ENCODE measurements at regions not wholly inside any gene's neighbourhood (a gene's known extent, or its start where the extent isn't known, plus 50 kb on each side); places are given as distances from the start of the nearest gene placed in this dataset.

GRCh38 chr18:7438646-7439045 is 128.5 kb upstream of the PTPRM start:
- H3K4me3 ChIP-seq (ENCODE audit: low read depth in 2 of 2, low read length in 2 of 2): no peak overlapping the region
- no peaks in the 10 kb centered on the region for H3K9me3 ChIP-seq (ENCODE audit: control insufficient read depth, insufficient read depth, low read depth, low read length)
- intact Hi-C loops (cut with micrococcal nuclease; ENCODE audit: unreplicated experiment): no loop called here
- no peak for TF ChIP-seq TCF7L2 (IDR thresholded peaks at IDR 0.05; ENCODE audit: low read depth, low read length)
- no peak for TF ChIP-seq SIN3A (IDR thresholded peaks at IDR 0.05; ENCODE audit: borderline replicate concordance, insufficient read depth, low read depth, low read length)
- no peak for TF ChIP-seq CTCF (IDR thresholded peaks at IDR 0.05)
- TF ChIP-seq REST (IDR thresholded peaks at IDR 0.05; ENCODE audit: insufficient read depth in 1 of 2, low read depth in 2 of 2, low read length in 1 of 2): no peak
- no peak for TF ChIP-seq POLR2AphosphoS5 (IDR thresholded peaks at IDR 0.05; ENCODE audit: low read depth, low read length)
- BruUV-seq (replicated peaks): no TSS peak
- no peak overlapping the region for H3K27ac ChIP-seq (ENCODE audit: low read length)
- no peaks in the 10 kb centered on the region for H3K36me3 ChIP-seq (ENCODE audit: control insufficient read depth, insufficient read depth, low read length)
- H3K27me3 ChIP-seq (ENCODE audit: control insufficient read depth, insufficient read depth, low read length): no peaks in the 10 kb centered on the region
- POLR2A ChIA-PET: no interaction called here
- no peaks in the 10 kb centered on the region for H3K4me1 ChIP-seq (ENCODE audit: control insufficient read depth, insufficient read depth, low read length)
- ATAC-seq (no peak), DNase-seq (ENCODE audit: low read depth, low spot score) (no peak)
- CTCF ChIA-PET: no interaction called here
- in situ Hi-C loops (cut with HindIII; ENCODE audit: low pct_unique_long_range_greater_than_20kb, low sequenced_read_pairs): no loop called here

- intact Hi-C loops (cut with micrococcal nuclease; ENCODE audit: unreplicated experiment): no loop called here
- no peaks in the 10 kb centered on the region for H3K4me1 ChIP-seq (ENCODE audit: control insufficient read depth, insufficient read depth, low read length)
- H3K27ac ChIP-seq (ENCODE audit: low read length): no peak overlapping the region
- BruUV-seq (replicated peaks): no TSS peak
- POLR2A ChIA-PET: no interaction called here
- no peak overlapping the region for H3K4me3 ChIP-seq (ENCODE audit: low read depth in 2 of 2, low read length in 2 of 2)
- no peaks in the 10 kb centered on the region for H3K27me3 ChIP-seq (ENCODE audit: control insufficient read depth, insufficient read depth, low read length)
- in situ Hi-C loops (cut with HindIII; ENCODE audit: low pct_unique_long_range_greater_than_20kb, low sequenced_read_pairs): no loop called here
- H3K36me3 ChIP-seq (ENCODE audit: control insufficient read depth, insufficient read depth, low read length): no peaks in the 10 kb centered on the region
- ATAC-seq (no peak), DNase-seq (ENCODE audit: low read depth, low spot score) (no peak)
- CTCF ChIA-PET: no interaction called here
- no peaks in the 10 kb centered on the region for H3K9me3 ChIP-seq (ENCODE audit: control insufficient read depth, insufficient read depth, low read depth, low read length)
- TF ChIP-seq TCF7L2 (IDR thresholded peaks at IDR 0.05; ENCODE audit: low read depth, low read length): no peak
- no peak for TF ChIP-seq CTCF (IDR thresholded peaks at IDR 0.05)
- no peak for TF ChIP-seq REST (IDR thresholded peaks at IDR 0.05; ENCODE audit: insufficient read depth in 1 of 2, low read depth in 2 of 2, low read length in 1 of 2)
- no peak for TF ChIP-seq POLR2AphosphoS5 (IDR thresholded peaks at IDR 0.05; ENCODE audit: low read depth, low read length)
- TF ChIP-seq SIN3A (IDR thresholded peaks at IDR 0.05; ENCODE audit: borderline replicate concordance, insufficient read depth, low read depth, low read length): no peak
Observed at GRCh38 chr18:7447318-7448028, 119.6 kb upstream of the PTPRM start.
